Activated CD4-positive, alpha-beta T cell treated with anti-CD3 and anti-CD28 coated beads, Interleukin-2, amount 50 U/mL, for 16 hours (primary cell): ENCODE measurements at regions not wholly inside any gene's neighbourhood (a gene's known extent, or its start where the extent isn't known, plus 50 kb on each side); places are given as distances from the start of the nearest gene placed in this dataset.

Experiments used
- DNase-seq: peaks from one replicate; pipeline ENCODE4 v3.0.0-alpha.2; 2020

DNA sequence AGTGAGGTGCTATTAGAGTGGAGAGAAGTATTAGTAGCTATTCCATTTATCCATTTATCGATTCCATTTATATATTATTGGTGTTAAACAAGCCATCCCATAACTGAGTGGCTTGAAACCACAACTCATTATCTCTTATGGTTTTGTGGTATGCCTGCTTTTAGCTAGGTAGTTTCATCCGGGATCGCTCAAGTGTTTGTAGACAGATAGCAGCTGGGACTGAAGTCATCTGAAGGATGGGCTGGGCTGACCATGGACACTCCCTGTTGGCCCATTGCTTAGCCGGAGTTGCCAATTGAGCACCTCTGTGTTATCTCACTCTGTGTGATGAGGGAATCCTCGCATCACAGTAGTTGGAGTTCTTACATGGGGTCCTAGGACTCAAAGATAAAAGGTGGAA lies 622.5 kb downstream of the PLA2G4A start:
- DNase-seq = no peak

DNA sequence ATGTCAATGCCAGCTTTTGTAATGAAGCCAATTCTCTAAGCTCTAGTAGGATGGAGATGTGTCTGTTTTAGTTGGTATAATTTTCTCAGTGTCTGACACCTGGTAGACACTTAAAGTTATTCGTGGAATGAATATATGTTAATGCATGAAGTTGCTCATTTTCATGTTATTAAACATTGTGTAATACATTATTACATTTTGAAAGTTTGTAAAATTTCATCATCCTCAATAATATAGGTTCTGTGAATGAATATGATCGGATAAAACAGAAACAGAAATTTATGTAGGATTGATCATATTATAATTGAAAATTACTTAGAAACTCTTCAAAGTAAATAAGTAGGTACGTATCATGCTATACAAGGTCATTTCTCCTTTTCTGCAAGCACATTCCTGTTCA lies 625.3 kb downstream of the PLA2G4A start:
- no peak for DNase-seq

DNA sequence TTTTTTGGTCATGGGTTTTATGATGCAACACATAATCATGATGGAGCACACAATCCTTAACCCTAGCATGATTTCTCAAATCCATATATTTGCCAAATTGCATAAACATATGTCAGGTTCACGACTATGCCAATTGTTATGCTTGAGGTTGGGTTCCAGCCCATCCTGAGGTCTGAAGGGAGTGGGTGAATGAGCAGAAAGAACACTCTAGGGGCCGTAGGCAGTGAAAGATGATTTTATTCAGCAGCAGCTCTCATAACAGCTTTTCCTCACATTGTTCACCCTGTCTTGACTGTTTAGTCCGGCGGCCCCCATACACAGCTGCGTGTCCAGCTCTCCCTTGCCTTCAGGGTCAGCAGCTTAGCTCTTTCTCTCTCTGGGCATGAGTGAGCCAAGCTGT lies 627.7 kb downstream of the PLA2G4A start:
- no peak for DNase-seq

DNA sequence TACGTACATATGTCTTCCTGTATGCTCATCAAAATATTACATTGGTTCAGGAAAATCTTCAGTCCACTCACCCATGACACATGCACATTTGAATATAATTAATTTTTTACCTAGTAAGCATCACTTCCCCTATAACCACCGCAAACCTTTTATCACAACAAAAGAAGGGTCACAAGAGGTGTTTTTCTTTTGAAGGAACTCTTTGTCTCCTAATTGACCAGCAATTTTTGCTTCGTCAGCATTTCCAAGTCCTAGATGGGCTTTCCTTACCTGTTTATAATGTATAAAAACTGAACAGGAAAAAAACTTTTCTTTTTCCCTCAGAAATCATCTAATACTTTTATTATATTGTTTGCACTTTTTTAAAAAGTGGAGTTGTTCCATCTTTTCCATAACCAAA lies 631.3 kb downstream of the PLA2G4A start:
- DNase-seq = no peak

DNA sequence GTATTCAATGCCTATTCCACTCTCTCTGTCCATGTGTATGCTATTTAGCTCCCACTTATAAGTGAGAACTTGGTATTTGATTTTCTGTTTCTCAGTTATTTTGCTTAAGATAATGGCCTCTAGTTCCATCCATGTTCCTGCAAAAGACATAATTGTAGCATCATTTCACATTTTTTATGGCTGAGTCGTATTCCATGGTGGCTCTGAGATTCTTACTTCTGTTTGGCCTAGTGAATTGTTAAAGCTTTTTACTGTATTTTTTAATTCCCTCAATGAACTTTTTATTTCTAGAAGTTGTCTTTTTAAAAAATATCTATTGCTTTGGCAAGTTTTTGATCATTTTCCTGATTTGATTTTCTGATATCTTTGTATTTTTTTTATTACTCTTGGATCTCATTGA lies 635.6 kb downstream of the PLA2G4A start:
- DNase-seq = no peak

DNA sequence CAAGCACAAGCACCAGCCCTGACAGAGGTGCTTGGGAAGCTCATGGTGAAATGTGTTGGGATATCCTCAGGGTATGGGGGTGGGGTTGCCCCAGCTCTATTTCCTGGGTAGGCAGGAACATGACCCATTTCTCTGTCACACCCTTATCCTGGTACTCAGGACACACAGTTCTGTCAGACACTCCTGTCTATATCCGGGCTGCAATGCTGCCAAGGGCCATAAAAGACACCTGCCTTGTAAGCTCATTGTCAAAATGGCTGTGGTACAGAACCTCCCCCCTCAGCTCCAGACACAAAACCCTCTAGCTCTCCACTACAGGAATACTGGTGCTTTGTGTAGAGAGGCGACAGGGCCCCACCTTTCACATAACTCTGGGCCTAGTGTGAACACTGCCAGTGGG lies 636.7 kb downstream of the PLA2G4A start:
- no peak for DNase-seq

DNA sequence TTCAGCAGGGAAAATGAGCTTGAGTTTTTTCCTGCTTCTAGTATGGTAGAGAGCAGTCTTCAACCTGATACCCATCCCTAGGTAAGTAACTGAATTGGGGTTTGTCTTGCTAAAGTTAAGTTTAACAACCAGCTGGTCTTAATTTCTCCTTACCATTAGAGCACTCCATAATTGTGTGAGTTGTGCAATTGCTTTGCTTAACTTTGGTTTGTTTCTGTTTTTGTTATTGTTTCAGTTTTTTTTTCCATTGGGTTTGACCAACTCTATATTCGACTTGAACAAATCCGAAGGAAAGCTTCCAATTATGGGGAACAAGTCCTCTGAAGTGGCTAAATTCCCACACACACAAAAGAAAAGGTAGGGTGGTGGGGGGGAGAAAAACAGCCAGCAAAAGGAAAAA lies 641.1 kb downstream of the PLA2G4A start:
- no peak for DNase-seq

DNA sequence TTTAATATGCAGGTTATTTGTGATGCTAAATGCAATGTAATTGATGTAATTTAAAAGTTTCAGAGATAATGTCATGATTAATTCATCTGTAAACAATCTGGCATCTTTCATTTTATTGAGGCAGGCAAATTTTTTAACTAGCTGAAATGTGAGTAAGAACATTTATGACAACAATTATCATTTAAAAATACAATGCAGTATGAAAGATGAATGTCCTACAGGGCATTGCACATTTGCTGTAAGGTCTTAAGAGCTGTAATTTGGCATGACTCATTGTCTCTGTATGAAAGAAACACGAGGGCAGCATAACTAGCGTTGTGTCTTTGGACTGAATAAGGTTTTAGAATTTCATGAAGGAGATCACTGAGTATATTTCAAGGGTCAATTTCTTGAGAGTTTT lies 642.8 kb downstream of the PLA2G4A start:
- DNase-seq = no peak

DNA sequence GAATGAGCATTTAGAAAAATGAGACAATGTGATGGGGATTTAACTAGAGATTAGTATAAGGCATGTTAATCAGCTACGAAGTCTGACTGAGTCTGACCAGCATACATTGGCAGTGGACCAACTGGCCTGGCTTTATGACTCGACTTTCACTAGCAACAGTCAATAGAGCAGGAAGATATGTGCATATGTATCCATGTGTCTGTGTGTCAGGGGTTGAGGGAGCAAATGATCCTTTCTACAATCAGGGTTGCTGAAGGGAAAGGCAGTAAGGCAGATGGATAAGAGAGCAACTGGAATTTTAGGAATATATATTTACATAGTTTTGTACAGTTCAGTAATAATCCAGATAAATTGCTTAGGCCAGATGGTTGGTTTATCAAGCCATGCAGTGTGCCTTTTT lies 645.6 kb downstream of the PLA2G4A start:
- no peak for DNase-seq

DNA sequence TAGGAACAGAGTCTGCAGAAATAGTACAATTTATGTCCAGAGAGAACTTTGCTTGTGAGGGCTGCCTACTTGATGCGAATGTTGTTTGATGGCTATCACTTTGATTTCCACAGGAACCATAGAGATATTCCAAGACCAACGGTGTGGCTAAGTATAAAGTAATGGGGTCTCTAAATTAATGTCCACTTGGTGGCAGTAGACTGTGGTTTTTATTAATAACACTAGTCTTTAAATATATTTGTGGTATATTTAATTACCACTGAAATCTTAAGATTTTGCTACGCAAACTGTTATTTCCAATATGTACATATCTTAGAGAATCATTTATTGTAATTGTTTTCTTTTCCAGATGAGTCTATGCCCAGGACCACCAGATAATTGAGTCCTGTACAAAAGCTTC lies 647.9 kb downstream of the PLA2G4A start:
- no peak for DNase-seq

DNA sequence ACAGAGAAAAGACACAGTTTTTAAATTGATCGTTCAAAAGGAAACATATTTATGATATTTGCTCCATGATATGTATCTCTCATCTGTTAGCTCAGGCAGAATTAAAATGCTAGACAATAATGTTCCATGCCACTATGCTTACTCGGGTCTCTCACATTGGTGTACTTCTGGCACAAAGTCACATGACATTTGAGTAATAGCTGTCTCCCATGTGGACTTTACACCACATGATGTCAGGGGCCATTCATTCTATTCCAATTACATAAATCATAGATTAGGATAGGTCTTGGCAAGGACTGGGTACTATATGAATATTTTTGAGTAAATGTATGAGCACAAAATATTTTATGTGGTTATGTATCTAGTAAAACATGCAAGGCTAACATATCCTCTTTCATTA lies 648.4 kb downstream of the PLA2G4A start:
- DNase-seq = no peak

DNA sequence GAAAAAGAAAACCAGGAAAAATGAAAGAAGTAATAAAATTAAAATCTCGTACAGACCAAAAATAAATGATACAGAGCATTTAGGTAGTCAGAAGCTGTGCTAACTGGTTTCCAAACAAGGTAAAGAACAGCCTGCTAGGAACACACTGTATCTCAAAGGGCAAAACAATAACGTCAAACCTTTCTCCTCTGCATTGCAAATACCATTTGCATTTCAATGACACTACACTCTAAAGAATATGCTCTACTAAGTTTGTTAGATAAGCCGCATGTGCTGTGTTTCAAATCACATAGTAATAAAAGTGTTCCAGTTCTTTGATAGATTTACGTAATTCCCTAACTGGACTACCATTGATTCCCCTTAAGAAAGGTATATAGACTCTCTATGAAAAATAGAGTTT lies 648.8 kb downstream of the PLA2G4A start:
- DNase-seq = no peak

DNA sequence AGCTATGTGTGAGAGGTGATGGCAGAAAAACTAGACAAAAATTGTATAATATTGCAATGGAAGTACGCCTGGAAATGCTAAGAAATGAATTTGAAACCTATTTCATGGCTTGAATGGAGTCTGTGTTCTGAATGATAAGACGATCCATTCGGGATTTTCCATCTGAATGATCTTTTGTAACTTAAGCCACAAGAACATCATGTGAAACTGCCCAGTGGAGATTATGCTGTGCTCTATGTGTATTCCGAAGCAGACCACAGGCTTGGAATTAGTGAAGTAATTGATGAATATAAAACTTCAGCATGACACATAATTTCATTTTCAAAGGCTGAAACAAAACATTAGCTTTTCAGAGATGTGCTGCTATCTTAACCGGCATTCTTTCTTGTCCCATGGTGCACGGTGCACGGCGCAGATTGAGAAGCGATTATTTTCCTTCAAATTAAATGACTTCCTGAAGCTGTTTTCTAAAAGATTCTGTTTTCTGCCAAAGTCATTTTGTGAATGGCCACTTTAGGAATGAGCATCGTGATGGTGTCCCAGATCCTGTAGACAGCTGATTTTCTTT lies 652.9 kb downstream of the PLA2G4A start:
- no peak for DNase-seq

DNA sequence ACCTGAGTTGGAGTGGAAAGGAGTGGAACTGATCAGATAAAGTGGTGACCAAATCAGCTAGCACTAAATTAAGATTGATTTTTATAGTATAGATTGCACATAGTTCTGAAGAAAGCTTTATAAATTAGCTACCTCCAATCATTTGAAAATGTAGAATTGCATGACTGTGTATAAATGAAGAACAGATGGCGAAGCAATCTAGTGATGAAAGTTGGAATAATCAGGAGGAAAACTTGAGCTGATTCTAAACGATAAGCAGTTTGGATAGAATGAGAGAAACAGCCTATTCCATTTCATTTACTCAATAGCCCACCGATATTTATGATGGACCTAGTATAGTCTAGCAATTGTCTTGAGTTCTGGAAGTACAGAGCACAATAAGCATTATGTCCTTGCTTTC lies 661.5 kb downstream of the PLA2G4A start:
- no peak for DNase-seq

DNA sequence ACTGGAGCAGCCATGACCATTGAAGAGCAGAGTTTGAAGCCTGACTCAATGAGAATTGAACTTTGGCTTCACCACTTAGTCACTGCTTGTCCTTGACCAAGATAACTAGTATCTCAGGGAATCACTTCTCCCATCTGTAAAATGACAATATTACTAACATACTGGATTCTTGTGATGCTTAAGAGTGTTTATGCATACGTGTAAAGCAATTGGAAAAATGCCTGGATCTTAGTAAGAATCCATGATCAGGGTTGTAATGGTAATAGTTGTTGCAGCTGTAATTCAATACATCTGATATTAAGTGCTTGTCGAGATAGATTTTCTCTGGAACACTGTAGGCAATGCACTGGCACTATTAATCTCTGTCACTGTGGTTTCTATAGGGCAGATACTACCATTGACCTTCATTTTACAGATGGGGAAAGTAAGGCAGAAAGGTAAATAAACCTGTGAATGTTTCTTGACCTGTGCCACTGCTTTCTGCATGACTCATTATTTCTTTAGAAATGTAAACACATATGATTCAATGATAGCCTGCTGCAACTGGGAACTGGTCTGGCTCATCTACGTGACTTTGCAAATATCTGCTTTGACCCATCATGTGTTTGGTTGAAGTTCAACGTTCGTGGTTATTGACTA lies 662.5 kb downstream of the PLA2G4A start:
- no peak for DNase-seq

DNA sequence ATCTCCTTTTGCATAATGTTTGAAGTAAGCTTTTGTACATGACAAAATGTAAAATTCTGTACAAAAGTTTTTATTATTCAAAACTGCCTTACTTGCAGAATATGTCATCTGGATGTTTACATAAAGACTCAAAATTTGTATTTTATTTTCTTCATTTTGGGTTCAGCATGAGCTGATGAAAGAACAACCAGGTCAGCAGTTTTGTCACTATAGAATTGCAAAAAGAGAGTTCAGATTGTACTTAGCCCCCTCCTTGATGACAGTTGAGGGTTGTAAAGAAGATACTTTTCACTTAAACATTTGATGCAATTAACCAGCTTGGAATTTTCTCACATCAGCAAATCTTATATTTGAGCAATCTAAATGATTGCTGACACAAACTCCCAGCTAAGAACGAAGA lies 669.3 kb downstream of the PLA2G4A start:
- no peak for DNase-seq

DNA sequence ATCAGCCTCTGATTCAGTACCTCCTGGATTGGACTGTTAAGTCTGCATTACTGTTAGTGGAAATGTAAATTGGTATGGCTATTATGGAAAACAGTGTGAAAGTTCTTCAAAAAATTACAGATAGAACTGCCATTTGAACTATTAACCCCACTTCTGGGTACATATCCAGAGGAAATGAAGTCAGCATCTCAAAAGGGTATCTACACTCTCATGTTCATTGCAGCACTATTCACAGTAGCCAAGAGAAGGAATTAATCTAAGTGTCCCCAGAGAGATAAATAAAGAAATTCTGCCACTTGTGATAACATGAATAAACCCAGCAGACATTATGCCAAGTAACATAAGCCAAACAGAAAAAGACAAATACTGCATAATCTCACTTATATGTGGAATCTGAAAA lies 676.0 kb downstream of the PLA2G4A start:
- no peak for DNase-seq

DNA sequence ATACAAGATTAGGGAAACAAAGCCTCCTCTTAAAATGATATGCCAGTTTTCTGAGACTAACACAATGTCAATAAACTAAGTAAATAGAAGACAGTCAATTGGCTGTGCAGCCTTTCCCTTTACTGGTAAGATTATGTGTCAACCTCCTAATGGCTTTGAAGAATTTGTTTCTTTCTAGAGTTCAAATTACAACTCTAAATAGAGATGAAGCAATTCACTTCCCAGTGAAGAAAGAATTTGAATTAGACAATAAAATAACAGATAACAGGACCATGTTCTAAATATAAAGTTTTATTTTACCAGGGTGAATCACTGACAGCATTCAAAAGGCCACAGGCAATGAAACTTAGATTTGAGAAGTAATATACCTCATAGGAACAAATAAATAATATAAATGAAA lies 680.3 kb downstream of the PLA2G4A start:
- no peak for DNase-seq

DNA sequence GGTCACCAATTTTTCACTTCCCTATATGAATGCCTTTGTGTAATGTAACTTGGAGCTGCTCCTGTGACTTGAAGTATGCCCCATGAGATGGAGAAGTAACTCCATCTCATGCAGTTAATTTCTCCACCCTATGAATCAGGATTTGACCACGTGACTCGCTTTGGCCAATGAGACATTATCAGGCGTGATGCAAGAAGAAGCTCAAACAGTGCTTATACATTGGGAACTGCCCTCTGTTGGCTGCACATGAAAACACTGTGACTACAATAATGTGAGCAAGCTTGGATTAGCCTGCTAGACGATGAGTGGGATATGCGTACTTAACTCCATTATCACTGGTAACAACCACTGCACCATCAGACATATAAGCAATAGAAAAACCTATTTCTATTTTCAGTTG lies 684.4 kb downstream of the PLA2G4A start:
- no peak for DNase-seq

DNA sequence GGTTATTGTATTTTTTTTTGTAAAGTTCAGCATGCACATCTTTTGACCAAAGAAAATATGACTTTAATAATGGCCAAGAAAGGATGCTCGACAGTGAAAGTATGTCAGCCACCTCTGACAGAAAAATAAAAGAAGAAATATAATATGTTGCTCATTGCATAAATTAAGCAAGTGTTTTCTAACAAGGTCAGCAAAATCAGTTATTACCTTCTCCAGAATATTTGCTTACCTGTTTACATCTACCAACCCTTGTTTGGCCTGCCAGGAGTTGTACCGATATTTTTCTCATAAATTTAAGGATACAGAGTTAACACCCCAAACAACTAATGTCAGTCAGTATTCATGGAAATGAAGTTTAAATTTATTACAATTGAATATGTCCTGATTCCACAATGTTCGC lies 685.4 kb downstream of the PLA2G4A start:
- no peak for DNase-seq

DNA sequence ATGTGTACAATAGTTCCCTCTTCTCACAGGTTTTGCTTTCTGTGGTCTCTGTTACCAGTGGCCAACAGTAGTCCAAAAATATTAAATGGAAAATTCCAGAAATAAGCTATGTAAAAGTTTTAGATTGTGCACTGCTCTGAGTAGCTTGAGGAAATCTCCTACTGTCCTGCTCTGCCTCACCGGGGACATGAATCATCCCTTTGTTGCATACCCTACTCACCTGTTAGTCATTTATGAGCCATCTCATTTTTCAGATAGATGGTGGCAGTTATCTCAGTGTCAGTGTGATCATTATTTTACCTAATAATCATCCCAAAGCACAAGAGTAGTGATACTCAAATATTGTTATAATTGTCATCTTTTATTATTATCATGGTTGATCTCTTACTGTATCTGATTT lies 688.1 kb downstream of the PLA2G4A start:
- no peak for DNase-seq

DNA sequence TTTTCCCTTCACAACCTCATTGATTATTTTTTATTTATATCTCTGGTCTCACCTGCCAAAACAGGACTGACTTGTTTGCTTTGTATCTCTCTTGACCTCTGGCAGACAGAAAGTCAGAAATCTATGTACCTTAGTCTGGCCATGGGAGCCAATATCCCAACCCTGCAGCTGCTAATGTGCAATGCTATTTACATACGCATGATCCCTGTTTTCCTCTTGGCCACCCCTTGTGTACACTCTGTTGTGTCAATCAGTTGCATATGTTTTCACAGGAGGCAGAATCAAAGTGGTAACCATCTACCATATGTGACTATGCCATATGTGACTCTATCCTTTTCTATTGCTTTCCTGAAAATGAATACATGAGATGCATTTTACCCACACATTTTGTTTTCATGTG lies 688.8 kb downstream of the PLA2G4A start:
- DNase-seq = no peak

DNA sequence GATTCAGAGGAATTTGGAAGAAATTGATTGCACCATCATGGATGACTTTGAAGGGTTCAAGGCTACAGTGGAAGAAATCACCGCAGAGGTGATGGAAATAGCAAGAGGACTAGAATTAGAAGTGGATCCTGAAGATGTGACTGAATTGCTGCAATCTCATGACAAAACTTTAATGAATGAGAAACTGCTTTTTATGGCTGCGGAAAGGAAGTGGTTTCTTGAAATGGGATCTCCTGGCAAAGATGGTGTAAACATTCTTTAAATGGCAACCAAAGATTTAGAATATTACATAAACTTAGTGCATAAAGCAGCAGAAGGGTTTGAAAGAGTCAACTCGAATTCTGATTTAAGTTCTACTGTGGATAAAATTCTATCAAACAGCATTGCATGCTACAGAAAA lies 698.6 kb downstream of the PLA2G4A start:
- DNase-seq = no peak

DNA sequence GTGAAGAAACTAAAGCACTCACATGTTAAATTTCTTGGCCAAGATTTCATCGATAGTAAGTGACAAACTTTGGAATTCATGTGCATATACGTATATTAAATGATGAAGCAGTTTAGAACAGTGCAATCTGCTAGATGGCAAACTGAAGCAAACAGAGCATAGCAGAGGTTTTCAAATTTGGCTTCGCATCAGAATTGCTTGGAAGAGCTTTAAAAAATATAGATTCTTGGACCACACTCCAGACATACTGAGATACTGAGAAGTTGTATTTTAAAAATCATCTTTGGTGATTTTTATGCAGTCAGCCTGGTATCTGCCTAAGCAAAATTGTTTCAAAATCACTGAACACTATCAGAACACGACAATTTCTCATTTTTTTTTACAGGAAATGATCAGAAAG lies 709.2 kb downstream of the PLA2G4A start:
- DNase-seq = no peak

DNA sequence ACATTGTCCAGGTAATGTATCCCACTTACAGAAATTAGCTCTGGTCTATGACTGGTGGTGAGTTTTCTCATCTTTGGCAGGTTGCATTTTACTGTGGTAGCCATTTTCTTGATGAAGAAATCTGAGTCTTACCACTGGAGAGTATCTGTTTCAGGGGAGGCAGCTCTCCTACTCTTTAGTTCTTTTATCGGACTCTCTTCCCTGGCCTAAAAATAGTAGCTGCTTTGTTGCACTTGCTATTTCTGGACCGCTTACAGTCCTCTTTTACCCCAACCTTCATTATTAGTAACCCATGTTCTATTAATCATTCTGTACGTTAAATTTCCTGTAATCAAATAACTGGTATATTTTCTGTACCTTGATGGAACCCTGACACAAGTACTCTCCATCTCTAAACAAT lies 720.8 kb downstream of the PLA2G4A start:
- no peak for DNase-seq

DNA sequence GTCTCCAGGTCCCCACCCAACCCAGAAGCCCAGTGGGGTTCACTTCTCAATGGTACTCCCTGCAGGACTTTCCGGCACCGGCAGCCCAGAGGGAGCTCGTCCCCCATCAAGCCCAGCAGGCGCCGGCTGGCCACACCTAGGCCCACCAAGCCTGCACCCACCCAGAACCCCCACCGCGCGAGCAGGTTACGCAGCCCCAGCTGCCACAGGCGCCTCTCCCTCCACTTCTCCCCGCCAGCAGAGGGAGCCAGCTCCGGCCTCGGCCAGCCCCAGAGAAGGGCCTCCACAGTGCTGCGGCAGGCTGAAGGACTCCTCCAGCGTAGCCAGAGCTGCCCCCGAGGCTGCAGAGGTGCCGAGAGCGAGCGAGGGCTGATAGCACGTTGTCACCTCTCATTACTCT lies 722.3 kb downstream of the PLA2G4A start:
- DNase-seq = no peak
